K562 (cell line): ENCODE measurements at regions not wholly inside any gene's neighbourhood (a gene's known extent, or its start where the extent isn't known, plus 50 kb on each side); places are given as distances from the start of the nearest gene placed in this dataset.
A peak's percentile ranks its signal among the peaks of the same experiment; 100 is the strongest.

Source experiments
- ATAC-seq: fragments of 200-7000 bp; cut with Tn5 transposase; 3 replicates; pipeline ENCODE4 v1.9.1; 2020; ENCODE audit warnings: moderate library complexity
- BruUV-seq: library from RNA; stranded (reverse); fragments of 400-500 nt; replicated peaks from 2 replicates; lab custom pipeline; 2021; lab: Mats Ljungman, UMichigan
- CTCF ChIA-PET: fragments of 300-600 bp; formaldehyde crosslinking; extraction: SDS; loops from one replicate; lab custom pipeline; 2021; ENCODE audit warnings: low intra/inter-chr PET ratio; lab: Yijun Ruan, JAX
- POLR2A ChIA-PET: fragments of 300-600, 350-650 bp; sonication (Branson Sonifier 250); formaldehyde crosslinking; extraction: SDS; loops from one replicate; lab custom pipeline; 2021; ENCODE audit warnings: antibody characterized with exemption, inconsistent platforms; lab: Yijun Ruan, JAX
- DNase-seq, 4 experiments: peaks; one replicate each; pipeline versions ENCODE4 v3.0.0 to v3.0.0-alpha.2; 2011 to 2018; ENCODE audit warnings: low spot score in 3 of 4, mixed read lengths in 3 of 4; ENCODE audit errors: extremely low read depth in 1 of 4
- FAIRE-seq: peaks from 2 replicates; lab custom pipeline; 2011; peaks lifted over from hg19 to GRCh38; lab: Jason Lieb, UNC
- H2AFZ ChIP-seq: 2 replicates; pipeline ENCODE4 v1.6.0; 2011; ENCODE audit warnings: low read depth, low read length, control low read depth, inconsistent platforms
- H3K27ac ChIP-seq: fragments of 200-600 bp; 3 replicates; pipeline ENCODE4 v1.8.0; 2011; ENCODE audit warnings: low read depth, mild to moderate bottlenecking, control low read depth, inconsistent platforms, low read length, moderate library complexity, mixed read lengths; ENCODE audit errors: extremely low read depth
- H3K27me3 ChIP-seq, 2 experiments: fragments of 300-600 bp in 1 of 2; 2 replicates in 1 of 2; 3 replicates in 1 of 2; pipeline versions ENCODE4 v1.6.0 to v1.8.0; 2011; ENCODE audit warnings: inconsistent platforms in 2 of 2, low read length in 2 of 2, mild to moderate bottlenecking in 1 of 2, mixed read lengths in 1 of 2, moderate library complexity in 1 of 2; ENCODE audit not compliant: control insufficient read depth in 2 of 2, insufficient read depth in 2 of 2
- H3K36me3 ChIP-seq: fragments of 300-600 bp; 3 replicates; pipeline ENCODE4 v1.8.0; 2011; ENCODE audit warnings: mild to moderate bottlenecking, low read length, inconsistent platforms; ENCODE audit not compliant: control insufficient read depth, insufficient read depth
- H3K4me1 ChIP-seq, 2 experiments: fragments of 200-600 bp in 1 of 2; replicated peaks in 1 of 2; 2 replicates in 1 of 2; 3 replicates in 1 of 2; pipeline versions ENCODE4 v1.5.1 to v1.8.0; 2011; ENCODE audit warnings: inconsistent platforms in 2 of 2, low read length in 2 of 2, mild to moderate bottlenecking in 1 of 2, mixed read lengths in 1 of 2, moderate library complexity in 1 of 2; ENCODE audit not compliant: control insufficient read depth in 2 of 2, insufficient read depth in 2 of 2
- H3K4me2 ChIP-seq: 2 replicates; pipeline ENCODE4 v1.6.1; 2011; ENCODE audit warnings: low read length, control low read depth, inconsistent platforms, mixed read lengths; ENCODE audit not compliant: insufficient read depth
- H3K4me3 ChIP-seq: fragments of 200-600 bp; sonication (generic), shearing (Covaris generic); 2 replicates; pipeline ENCODE4 v1.5.1; 2016; ENCODE audit warnings: control low read depth, inconsistent platforms
- H3K79me2 ChIP-seq: fragments of 200-600 bp; 3 replicates; pipeline ENCODE4 v1.8.0; 2011; ENCODE audit warnings: low read length, inconsistent platforms; ENCODE audit not compliant: control insufficient read depth, insufficient read depth
- H3K9ac ChIP-seq, 2 experiments: 2 replicates each; pipeline versions ENCODE4 v1.6.0 to v1.6.1; 2011; ENCODE audit warnings: low read depth in 2 of 2, low read length in 2 of 2, control low read depth in 1 of 2, inconsistent platforms in 1 of 2, mild to moderate bottlenecking in 1 of 2, mixed read lengths in 1 of 2; ENCODE audit not compliant: insufficient read depth in 1 of 2
- H3K9me1 ChIP-seq: one replicate; pipeline ENCODE4 v1.6.0; 2011; ENCODE audit warnings: inconsistent platforms, mild to moderate bottlenecking, low read length, moderate library complexity; ENCODE audit not compliant: control insufficient read depth, insufficient read depth
- H3K9me3 ChIP-seq: replicated peaks from 2 replicates; pipeline ENCODE4 v1.5.1; 2011; ENCODE audit warnings: low read depth, low read length, inconsistent platforms; ENCODE audit not compliant: control insufficient read depth, insufficient read depth
- H4K20me1 ChIP-seq: replicated peaks from 2 replicates; pipeline ENCODE4 v1.6.1; 2011; ENCODE audit warnings: low read length, inconsistent platforms, mixed read lengths; ENCODE audit not compliant: control insufficient read depth, insufficient read depth
- ATF1 ChIP-seq, 2 experiments: fragments of 450-650 bp in 1 of 2; IDR thresholded peaks; 2 replicates each; pipeline ENCODE4 v1.6.1; 2016; ENCODE audit warnings: missing compliant biosample characterization in 1 of 2, missing genetic modification characterization in 1 of 2
- C11orf30 ChIP-seq: fragments of 450-650 bp; IDR thresholded peaks from 2 replicates; pipeline ENCODE4 v1.6.1; 2016; ENCODE audit warnings: low read depth, mild to moderate bottlenecking
- HCFC1 ChIP-seq: IDR thresholded peaks from 2 replicates; pipeline ENCODE4 v1.6.1; 2012; ENCODE audit warnings: low read depth, low read length, improper control_type of control experiment
- HLTF ChIP-seq: fragments of 450-650 bp; IDR thresholded peaks from 2 replicates; pipeline ENCODE4 v1.6.1; 2016
- RFX1 ChIP-seq: fragments of 450-650 bp; IDR thresholded peaks from 2 replicates; pipeline ENCODE4 v1.6.1; 2016; ENCODE audit warnings: mild to moderate bottlenecking, moderate library complexity
- SRSF9 ChIP-seq: fragments of 200-400 bp; formaldehyde crosslinking; IDR thresholded peaks from 2 replicates; pipeline ENCODE4 v1.6.1; 2017; ENCODE audit warnings: low read depth, low read length, borderline replicate concordance
- U2AF2 ChIP-seq: fragments of 200-400 bp; formaldehyde crosslinking; optimal IDR thresholded peaks from 2 replicates; pipeline ENCODE3; 2017; ENCODE audit warnings: low read depth, mild to moderate bottlenecking, low read length
- ZFP30 ChIP-seq: fragments of 250-450 bp; sonication (Bioruptor Pico); IDR thresholded peaks from 2 replicates; pipeline ENCODE4 v1.8.0; 2022; ENCODE audit warnings: moderate library complexity, mild to moderate bottlenecking, inconsistent platforms, borderline replicate concordance
- ZKSCAN3 ChIP-seq: fragments of 250-450 bp; sonication (Bioruptor Pico); IDR thresholded peaks from 2 replicates; pipeline ENCODE4 v1.4.0; 2020
- ZNF212 ChIP-seq: fragments of 450-650 bp; formaldehyde crosslinking; IDR thresholded peaks from 2 replicates; pipeline ENCODE4 v1.4.0; 2020; ENCODE audit warnings: mild to moderate bottlenecking
- ZNF77 ChIP-seq: fragments of 250-450 bp; sonication (Bioruptor Pico); IDR thresholded peaks from 2 replicates; pipeline ENCODE4 v1.5.0; 2020
- WGBS: fragments of 100-300 bp; shearing (Covaris generic); methylation state at CpG from one replicate; pipeline ENCODE4 v1.1.6; 2016; ENCODE audit warnings: low coverage, mixed read lengths; ENCODE audit not compliant: insufficient coverage; ENCODE audit errors: missing lambda C conversion rate; 5-methylcytosine and 5-hydroxymethylcytosine counted together
- in situ Hi-C: fragments of 300-500 bp; cut with MboI; formaldehyde crosslinking; loops from 4 replicates; pipeline ENCODE4 v1.15.0; 2018; ENCODE audit warnings: inconsistent platforms, mixed read lengths
- intact Hi-C: fragments of 100-400 bp; cut with micrococcal nuclease; formaldehyde crosslinking; loops from 2 replicates; pipeline ENCODE4 v1.14.2; 2022
- TF ChIP-seq, protein P1 (sequence below): fragments of 250-450 bp; sonication (Bioruptor Pico); IDR thresholded peaks from 2 replicates; pipeline ENCODE4 v1.5.1; 2021; ENCODE audit warnings: mild to moderate bottlenecking
- TF ChIP-seq, protein P2 (sequence below): fragments of 250-450 bp; sonication (Bioruptor Pico); IDR thresholded peaks from 2 replicates; pipeline ENCODE4 v1.4.0; 2020; ENCODE audit warnings: borderline replicate concordance
- TF ChIP-seq, protein P3 (sequence below): sonication (generic); IDR thresholded peaks from 2 replicates; pipeline ENCODE4 v1.6.1; 2016
- TF ChIP-seq, protein P4 (sequence below): fragments of 450-650 bp; IDR thresholded peaks from 2 replicates; pipeline ENCODE4 v1.6.1; 2016; ENCODE audit warnings: mild to moderate bottlenecking
- TF ChIP-seq, protein P5 (sequence below): fragments of 450-650 bp; IDR thresholded peaks from 2 replicates; pipeline ENCODE4 v1.6.1; 2016
- TF ChIP-seq, protein P6 (sequence below): fragments of 250-450 bp; sonication (Bioruptor Pico); IDR thresholded peaks from 2 replicates; pipeline ENCODE4 v1.8.0; 2021; ENCODE audit warnings: moderate library complexity, mild to moderate bottlenecking, inconsistent platforms

DNA sequence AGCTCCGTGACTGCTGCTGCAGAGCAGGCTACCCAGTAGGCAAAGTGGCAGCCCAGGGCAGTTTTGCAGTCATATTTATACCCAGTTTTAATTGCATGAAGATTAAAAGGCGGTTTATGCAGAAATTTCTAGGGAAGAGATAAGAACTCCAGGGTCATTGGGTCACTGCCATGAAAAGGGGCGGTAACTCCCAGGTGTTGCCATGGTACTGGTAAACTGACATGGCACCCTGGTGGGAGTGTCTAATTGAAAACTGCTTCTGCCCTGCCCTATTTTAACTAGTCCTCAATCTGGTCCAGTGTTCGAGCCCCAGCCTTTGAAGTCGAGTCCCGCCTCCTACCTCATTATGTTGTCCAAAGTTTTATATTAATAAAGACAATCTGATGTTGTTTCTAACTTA, 75.0 kb upstream of the FUCA2 start:
- H3K4me2 ChIP-seq: no peak overlapping the region
- H3K4me1 ChIP-seq: no peaks in the 10 kb centered on the region
- in situ Hi-C loops: no loop called here
- H3K9me1 ChIP-seq: no peaks in the 10 kb centered on the region
- ChIA-PET CTCF (no interaction called here), POLR2A (interaction anchor here (1.5 kb wide), 1 partner anchor 372 kb away, joined by 3 read pairs; no protein-coding TSS in a partner anchor)
- WGBS: 34% methylated on average over 6 of the region's 6 CpGs
- intact Hi-C loops: no loop called here
- H3K27me3 ChIP-seq: peaks cover 0 to 5% of the 10 kb centered on the region in 2 experiments; a peak in 2 of 5 replicates
- FAIRE-seq (no peak), DNase-seq (no peak), ATAC-seq (no peak)
- no peak overlapping the region for H2AFZ ChIP-seq
- no peaks in the 10 kb centered on the region for H3K79me2 ChIP-seq
- no peaks in the 10 kb centered on the region for H4K20me1 ChIP-seq
- no peak overlapping the region for H3K9ac ChIP-seq
- H3K9me3 ChIP-seq: no peaks in the 10 kb centered on the region
- H3K4me3 ChIP-seq: no peak overlapping the region
- H3K27ac ChIP-seq: no peak overlapping the region
- no peaks in the 10 kb centered on the region for H3K36me3 ChIP-seq
- BruUV-seq: no TSS peak
- TF ChIP-seq ATF1 (CRISPR knock-in tag; IDR thresholded peaks at IDR 0.05) (no peak), ATF1 (tag; IDR thresholded peaks at IDR 0.05) (no peak), U2AF2 (no peak), C11orf30 (no peak), SRSF9 (no peak), ZFP30 (no peak), HCFC1 (no peak), ZKSCAN3 (CRISPR knock-in tag) (no peak), HLTF (no peak), RFX1 (peak; percentile 51), ZNF77 (CRISPR knock-in tag) (no peak), ZNF212 (CRISPR knock-in tag) (no peak)
- TF ChIP-seq, protein P1, sequence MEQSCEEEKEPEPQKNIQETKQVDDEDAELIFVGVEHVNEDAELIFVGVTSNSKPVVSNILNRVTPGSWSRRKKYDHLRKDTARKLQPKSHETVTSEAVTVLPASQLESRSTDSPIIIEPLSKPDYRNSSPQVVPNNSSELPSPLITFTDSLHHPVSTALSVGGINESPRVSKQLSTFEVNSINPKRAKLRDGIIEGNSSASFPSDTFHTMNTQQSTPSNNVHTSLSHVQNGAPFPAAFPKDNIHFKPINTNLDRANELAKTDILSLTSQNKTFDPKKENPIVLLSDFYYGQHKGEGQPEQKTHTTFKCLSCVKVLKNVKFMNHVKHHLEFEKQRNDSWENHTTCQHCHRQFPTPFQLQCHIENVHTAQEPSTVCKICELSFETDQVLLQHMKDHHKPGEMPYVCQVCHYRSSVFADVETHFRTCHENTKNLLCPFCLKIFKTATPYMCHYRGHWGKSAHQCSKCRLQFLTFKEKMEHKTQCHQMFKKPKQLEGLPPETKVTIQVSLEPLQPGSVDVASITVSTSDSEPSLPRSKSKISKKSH: no peak
- TF ChIP-seq, protein P2, sequence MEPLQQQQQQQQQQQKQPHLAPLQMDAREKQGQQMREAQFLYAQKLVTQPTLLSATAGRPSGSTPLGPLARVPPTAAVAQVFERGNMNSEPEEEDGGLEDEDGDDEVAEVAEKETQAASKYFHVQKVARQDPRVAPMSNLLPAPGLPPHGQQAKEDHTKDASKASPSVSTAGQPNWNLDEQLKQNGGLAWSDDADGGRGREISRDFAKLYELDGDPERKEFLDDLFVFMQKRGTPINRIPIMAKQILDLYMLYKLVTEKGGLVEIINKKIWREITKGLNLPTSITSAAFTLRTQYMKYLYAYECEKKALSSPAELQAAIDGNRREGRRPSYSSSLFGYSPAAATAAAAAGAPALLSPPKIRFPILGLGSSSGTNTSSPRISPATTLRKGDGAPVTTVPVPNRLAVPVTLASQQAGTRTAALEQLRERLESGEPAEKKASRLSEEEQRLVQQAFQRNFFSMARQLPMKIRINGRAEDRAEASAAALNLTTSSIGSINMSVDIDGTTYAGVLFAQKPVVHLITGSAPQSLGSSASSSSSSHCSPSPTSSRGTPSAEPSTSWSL (CRISPR knock-in tag): no peak
- TF ChIP-seq, protein P3, sequence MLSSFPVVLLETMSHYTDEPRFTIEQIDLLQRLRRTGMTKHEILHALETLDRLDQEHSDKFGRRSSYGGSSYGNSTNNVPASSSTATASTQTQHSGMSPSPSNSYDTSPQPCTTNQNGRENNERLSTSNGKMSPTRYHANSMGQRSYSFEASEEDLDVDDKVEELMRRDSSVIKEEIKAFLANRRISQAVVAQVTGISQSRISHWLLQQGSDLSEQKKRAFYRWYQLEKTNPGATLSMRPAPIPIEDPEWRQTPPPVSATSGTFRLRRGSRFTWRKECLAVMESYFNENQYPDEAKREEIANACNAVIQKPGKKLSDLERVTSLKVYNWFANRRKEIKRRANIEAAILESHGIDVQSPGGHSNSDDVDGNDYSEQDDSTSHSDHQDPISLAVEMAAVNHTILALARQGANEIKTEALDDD: 0 out of 2 replicates have a peak, but pooled peaks have one; percentile 18
- TF ChIP-seq, protein P4, sequence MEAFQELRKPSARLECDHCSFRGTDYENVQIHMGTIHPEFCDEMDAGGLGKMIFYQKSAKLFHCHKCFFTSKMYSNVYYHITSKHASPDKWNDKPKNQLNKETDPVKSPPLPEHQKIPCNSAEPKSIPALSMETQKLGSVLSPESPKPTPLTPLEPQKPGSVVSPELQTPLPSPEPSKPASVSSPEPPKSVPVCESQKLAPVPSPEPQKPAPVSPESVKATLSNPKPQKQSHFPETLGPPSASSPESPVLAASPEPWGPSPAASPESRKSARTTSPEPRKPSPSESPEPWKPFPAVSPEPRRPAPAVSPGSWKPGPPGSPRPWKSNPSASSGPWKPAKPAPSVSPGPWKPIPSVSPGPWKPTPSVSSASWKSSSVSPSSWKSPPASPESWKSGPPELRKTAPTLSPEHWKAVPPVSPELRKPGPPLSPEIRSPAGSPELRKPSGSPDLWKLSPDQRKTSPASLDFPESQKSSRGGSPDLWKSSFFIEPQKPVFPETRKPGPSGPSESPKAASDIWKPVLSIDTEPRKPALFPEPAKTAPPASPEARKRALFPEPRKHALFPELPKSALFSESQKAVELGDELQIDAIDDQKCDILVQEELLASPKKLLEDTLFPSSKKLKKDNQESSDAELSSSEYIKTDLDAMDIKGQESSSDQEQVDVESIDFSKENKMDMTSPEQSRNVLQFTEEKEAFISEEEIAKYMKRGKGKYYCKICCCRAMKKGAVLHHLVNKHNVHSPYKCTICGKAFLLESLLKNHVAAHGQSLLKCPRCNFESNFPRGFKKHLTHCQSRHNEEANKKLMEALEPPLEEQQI: no peak
- TF ChIP-seq, protein P5, sequence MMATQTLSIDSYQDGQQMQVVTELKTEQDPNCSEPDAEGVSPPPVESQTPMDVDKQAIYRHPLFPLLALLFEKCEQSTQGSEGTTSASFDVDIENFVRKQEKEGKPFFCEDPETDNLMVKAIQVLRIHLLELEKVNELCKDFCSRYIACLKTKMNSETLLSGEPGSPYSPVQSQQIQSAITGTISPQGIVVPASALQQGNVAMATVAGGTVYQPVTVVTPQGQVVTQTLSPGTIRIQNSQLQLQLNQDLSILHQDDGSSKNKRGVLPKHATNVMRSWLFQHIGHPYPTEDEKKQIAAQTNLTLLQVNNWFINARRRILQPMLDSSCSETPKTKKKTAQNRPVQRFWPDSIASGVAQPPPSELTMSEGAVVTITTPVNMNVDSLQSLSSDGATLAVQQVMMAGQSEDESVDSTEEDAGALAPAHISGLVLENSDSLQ: peak; percentile 45; the same call in 1 of the 2 replicates
- TF ChIP-seq, protein P6, sequence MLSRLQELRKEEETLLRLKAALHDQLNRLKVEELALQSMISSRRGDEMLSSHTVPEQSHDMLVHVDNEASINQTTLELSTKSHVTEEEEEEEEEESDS: no peak
